Breast epithelium (tissue), 3 donors: ENCODE measurements at regions not wholly inside any gene's neighbourhood (a gene's known extent, or its start where the extent isn't known, plus 50 kb on each side); places are given as distances from the start of the nearest gene placed in this dataset.

Experiments used
- POLR2AphosphoS5 ChIP-seq, 3 donors: sonication (generic); formaldehyde crosslinking; IDR thresholded peaks; one replicate each; pipeline ENCODE4 v1.6.1; 2017; ENCODE audit warnings: antibody characterized with exemption in 3 of 3
- TF ChIP-seq, protein P1 (sequence below), 3 donors: fragments of 450-650 bp; IDR thresholded peaks; one replicate each; pipeline ENCODE4 v1.5.1; 2016 to 2017; ENCODE audit warnings: antibody characterized with exemption in 3 of 3, mild to moderate bottlenecking in 3 of 3, moderate library complexity in 3 of 3

DNA sequence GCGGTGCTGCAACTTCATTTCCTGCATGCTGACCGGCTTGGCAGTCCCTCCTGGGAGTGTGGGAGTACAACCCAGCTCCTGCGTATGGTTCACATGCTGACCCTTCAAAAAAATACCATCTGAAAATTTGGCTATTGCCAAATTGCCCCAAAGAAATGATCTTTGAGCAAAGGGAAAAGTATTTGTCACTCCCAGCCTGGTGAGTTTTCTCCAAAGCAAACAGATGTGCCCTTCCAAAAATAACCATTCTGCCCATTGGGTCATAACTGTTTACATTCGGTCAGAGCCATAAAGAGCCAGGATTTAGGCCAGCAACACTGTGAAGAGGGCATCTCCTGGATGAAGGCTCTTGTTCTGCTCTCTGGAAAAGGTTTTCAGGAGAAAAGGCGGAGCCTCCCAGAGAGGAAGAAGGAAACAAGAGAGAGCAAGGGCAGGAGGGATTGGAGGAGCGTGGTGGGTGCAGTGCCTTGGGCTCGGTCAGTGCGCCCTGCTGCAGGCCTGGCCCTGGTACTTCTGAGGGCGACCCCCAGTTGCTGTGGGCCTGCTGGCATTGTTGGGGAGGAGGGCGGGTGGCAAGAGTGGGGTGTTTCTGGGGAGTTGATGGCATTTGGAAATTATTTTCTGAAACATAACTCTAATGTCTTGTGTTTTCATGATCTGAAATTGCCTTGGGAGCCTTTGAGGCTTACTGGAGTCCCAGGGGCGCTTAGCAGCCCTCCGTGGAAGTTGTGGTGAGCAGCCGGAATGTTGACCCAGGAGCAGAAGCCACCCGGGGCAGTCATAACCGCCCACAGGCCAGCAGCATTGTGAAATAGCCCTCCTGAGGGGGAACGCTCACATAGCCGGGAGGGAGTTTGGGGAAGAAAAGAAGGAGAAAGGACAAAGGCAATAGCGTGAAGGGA is 248.4 kb downstream of the MYLK4 start:
- TF ChIP-seq, protein P1, sequence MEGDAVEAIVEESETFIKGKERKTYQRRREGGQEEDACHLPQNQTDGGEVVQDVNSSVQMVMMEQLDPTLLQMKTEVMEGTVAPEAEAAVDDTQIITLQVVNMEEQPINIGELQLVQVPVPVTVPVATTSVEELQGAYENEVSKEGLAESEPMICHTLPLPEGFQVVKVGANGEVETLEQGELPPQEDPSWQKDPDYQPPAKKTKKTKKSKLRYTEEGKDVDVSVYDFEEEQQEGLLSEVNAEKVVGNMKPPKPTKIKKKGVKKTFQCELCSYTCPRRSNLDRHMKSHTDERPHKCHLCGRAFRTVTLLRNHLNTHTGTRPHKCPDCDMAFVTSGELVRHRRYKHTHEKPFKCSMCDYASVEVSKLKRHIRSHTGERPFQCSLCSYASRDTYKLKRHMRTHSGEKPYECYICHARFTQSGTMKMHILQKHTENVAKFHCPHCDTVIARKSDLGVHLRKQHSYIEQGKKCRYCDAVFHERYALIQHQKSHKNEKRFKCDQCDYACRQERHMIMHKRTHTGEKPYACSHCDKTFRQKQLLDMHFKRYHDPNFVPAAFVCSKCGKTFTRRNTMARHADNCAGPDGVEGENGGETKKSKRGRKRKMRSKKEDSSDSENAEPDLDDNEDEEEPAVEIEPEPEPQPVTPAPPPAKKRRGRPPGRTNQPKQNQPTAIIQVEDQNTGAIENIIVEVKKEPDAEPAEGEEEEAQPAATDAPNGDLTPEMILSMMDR (IDR thresholded peaks at IDR 0.05), result no peak
- TF ChIP-seq POLR2AphosphoS5 (IDR thresholded peaks at IDR 0.05), result no peak
